ENCODE measurements at regions not wholly inside any gene's neighbourhood (a gene's known extent, or its start where the extent isn't known, plus 50 kb on each side); places are given as distances from the start of the nearest gene placed in this dataset.

DNA sequence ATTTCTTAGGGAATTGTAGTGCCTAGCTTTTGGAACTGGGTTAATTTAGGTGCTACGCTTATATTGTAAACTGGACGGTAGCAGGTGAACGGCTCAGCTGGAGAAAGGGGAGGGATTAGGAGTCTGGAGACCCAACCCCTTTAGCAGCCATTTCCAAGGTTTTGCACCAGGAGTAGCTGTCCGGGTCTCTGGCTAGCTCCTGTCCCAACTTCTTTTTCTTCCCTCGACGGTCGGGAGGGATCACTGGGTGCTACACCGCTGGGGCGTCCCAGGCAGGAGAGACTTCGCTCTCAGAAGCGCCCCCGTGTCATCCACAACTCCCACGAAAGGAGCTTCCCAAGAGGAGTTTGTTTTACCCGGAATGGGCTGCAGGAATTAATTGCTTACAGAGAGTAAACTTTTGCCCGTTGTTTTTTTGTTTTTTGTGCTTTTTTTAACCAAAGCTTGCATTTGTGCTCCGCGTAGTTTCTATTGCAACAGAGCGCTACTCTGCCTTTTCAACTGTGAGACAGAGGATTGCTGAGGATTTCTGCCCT lies 1640.9 kb upstream of the C9orf72 start:
- H3K27ac ChIP-seq: no peak overlapping the region
- TF ChIP-seq, protein P1, sequence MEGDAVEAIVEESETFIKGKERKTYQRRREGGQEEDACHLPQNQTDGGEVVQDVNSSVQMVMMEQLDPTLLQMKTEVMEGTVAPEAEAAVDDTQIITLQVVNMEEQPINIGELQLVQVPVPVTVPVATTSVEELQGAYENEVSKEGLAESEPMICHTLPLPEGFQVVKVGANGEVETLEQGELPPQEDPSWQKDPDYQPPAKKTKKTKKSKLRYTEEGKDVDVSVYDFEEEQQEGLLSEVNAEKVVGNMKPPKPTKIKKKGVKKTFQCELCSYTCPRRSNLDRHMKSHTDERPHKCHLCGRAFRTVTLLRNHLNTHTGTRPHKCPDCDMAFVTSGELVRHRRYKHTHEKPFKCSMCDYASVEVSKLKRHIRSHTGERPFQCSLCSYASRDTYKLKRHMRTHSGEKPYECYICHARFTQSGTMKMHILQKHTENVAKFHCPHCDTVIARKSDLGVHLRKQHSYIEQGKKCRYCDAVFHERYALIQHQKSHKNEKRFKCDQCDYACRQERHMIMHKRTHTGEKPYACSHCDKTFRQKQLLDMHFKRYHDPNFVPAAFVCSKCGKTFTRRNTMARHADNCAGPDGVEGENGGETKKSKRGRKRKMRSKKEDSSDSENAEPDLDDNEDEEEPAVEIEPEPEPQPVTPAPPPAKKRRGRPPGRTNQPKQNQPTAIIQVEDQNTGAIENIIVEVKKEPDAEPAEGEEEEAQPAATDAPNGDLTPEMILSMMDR (conservative IDR thresholded peaks at IDR 0.05): no peak
- TF ChIP-seq ZFX (IDR thresholded peaks at IDR 0.05): no peak

DNA sequence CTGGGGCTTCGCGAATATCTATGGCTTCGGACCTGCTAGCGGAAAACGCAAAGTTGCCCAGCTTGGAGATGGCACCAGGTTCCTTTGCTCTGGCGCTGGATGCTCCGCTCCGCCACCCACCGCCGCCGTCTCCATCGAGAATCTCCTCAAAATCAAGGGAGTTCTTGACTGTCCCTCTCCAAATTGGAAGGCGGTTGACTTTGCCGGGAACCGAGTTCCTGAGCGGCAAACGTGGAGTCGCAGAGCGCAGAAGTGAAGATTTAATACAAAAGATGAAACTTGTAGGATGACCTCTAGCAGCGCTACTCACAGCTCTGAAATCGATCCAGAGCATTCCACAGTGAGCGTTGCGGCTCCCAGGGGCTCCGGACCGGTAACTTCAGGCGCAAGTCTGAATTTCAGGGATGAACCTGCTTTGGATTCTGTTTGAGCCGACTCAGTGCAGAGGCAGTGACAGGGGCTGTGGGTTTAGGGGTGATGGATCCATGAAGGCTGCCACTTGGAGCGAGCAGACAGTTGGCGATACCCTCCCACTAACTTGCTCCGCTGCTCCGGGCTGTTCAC lies 1641.5 kb upstream of the C9orf72 start:
- no peak overlapping the region for H3K27ac ChIP-seq
- TF ChIP-seq, protein P1 (conservative IDR thresholded peaks at IDR 0.05): no peak
- no peak for TF ChIP-seq ZFX (IDR thresholded peaks at IDR 0.05)

DNA sequence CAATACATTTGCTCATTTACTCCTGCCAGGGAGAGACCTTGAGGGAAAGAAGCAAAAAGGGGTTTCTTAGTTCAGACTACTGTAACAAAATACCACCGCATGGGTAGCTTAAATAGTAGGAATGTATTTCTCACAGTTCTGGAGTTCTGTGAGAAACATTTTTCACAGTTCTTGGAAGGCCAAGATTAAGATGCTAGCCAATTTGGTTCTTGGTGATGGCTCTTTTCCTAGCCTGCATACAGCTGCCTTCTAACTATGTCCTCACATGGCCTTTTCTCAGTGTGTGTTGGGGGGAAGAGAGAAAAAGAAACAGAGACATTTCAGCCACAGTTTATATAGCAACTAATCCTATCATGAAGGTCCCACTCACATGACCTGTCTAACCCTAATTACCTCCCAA lies 1644.7 kb upstream of the C9orf72 start:
- H3K27ac ChIP-seq: no peak overlapping the region
- no peak for TF ChIP-seq ZFX (IDR thresholded peaks at IDR 0.05)
- TF ChIP-seq, protein P1 (conservative IDR thresholded peaks at IDR 0.05): no peak

DNA sequence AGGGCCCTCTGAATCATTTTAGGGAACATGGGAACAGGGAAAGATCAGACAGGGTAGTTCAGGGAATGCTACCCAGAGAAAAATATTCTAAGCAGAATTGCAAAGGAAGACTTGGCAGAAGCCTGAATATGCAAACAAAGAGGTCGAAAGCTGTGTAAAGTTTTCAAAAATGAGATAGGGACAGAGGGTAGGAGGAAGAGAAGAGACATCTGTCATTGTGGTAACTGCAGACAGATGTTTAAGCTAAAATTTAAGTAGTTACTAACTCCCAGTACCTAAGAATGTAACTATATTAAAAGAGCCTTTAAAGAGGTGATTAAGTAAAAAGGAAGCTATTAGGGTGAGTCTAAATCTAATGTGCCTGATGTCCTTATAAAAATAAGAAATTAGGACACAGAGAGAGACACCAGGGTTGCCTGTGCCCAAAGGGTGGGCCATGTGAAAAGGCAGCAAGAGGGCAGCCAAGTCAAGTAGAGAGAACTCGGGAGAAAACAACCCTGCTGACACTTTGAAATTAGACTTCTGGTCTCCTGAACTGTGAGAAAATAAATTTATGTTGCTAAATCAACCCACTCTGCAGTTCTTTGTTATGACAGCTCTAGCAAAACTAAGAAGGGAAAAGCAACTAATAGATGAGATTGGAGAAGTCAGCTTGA lies 1647.4 kb upstream of the C9orf72 start:
- TF ChIP-seq, protein P1 (conservative IDR thresholded peaks at IDR 0.05): no peak
- no peak for TF ChIP-seq ZFX (IDR thresholded peaks at IDR 0.05)
- H3K27ac ChIP-seq: no peak overlapping the region

DNA sequence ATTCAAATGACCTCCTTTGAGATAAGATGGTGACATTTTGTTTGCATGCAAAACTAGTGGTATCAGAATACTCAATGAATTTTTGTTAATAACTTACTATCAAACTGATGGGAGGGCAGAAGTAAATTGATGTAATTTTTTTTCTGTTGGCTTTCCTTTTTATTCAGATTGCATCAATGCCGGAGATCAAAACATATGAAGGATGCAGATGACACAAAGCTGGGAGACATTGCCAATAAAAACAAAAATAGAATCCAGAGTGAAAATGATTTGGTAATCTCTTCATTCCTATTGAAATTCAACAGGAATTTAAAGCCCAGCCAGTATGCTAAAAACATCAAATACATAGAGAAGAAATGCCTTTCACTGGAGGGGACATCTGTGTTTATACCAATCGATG lies 1655.3 kb upstream of the C9orf72 start:
- TF ChIP-seq, protein P1 (conservative IDR thresholded peaks at IDR 0.05): no peak
- no peak for TF ChIP-seq ZFX (IDR thresholded peaks at IDR 0.05)
- H3K27ac ChIP-seq: no peak overlapping the region

DNA sequence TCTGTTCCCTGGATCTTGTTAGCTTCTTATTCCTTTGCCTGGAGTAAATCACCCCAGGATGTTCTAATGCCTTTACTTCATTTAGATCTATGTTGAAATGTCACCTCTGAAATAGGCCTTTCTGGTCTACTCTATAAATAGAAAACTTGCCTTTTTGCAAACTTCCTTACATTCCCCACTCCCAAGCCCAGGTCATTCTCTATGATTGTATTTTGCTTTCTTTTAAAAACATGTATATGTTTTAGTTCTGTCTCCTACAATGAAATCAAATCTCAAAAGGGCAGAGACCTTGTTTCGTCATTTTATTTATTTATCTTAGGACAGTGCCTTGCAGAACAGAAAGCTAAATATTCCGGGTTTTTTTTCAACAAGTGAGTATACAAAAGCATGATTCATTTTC lies 1657.7 kb upstream of the C9orf72 start:
- no peak overlapping the region for H3K27ac ChIP-seq
- no peak for TF ChIP-seq ZFX (IDR thresholded peaks at IDR 0.05)
- TF ChIP-seq, protein P1 (conservative IDR thresholded peaks at IDR 0.05): no peak

DNA sequence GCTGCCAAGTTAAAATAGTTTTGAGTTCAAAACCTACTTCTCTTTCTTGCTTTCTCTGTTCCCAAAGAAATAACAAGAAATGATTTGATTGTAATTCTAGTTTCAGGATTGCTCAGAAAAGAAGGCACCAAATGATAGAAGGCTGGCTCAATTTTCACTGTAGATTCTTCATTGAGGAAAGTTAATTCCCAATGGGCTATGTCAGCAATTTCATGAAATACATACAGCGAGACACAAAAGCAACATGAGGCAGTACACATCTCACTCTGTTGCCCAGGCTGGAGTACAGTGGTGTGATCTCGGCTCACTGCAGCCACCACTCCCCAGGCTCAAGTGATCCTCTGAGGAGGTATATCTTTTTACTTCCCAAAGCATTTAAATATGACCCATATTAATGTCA lies 1659.9 kb upstream of the C9orf72 start:
- TF ChIP-seq, protein P1 (conservative IDR thresholded peaks at IDR 0.05): no peak
- no peak for TF ChIP-seq ZFX (IDR thresholded peaks at IDR 0.05)

More for the DNA sequence above, 1659.9 kb upstream of the C9orf72 start:
- H3K27ac ChIP-seq: no peak overlapping the region

Measured in C4-2B (cell line).